ENCODE measurements at regions not wholly inside any gene's neighbourhood (a gene's known extent, or its start where the extent isn't known, plus 50 kb on each side); places are given as distances from the start of the nearest gene placed in this dataset.

- Histone ChIP-seq H2AFZ (ENCODE audit: low read length) (no peak overlapping the region), H4K20me1 (ENCODE audit: control insufficient read depth, extremely low read depth, insufficient read depth, low read length) (no peaks in the 10 kb centered on the region), H3K27me3 (ENCODE audit: control insufficient read depth, insufficient read depth, low read length) (peaks cover 16% of the 10 kb centered on the region), H3K27ac (ENCODE audit: insufficient read depth, low read length) (no peak overlapping the region), H3K4me3 (replicated peaks in 1 of 4; ENCODE audit: control extremely low read depth in 1 of 4, insufficient read depth in 1 of 4, low read depth in 3 of 4, low read length in 4 of 4) (no peak overlapping the region), H3K4me2 (ENCODE audit: extremely low read depth, insufficient read depth, low read length) (no peak overlapping the region), H3K79me2 (ENCODE audit: control insufficient read depth, insufficient read depth, low read length) (no peaks in the 10 kb centered on the region), H3K9me3 (ENCODE audit: control insufficient read depth, insufficient read depth, low read depth, low read length) (no peaks in the 10 kb centered on the region), H3K9ac (ENCODE audit: insufficient read depth, low read length) (no peak overlapping the region), H3K4me1 (ENCODE audit: control insufficient read depth, extremely low read depth, insufficient read depth, low read length) (no peaks in the 10 kb centered on the region), H3K36me3 (ENCODE audit: control insufficient read depth, insufficient read depth, low read length) (no peaks in the 10 kb centered on the region)
- TF ChIP-seq CTCF (conservative IDR thresholded peaks at IDR 0.05 in 1 of 2, IDR thresholded peaks at IDR 0.05 in 1 of 2; ENCODE audit: low read depth in 1 of 2, low read length in 2 of 2) (no peak), EZH2 (IDR thresholded peaks at IDR 0.05; ENCODE audit: low read length, missing control alignments) (no peak)
- DNase-seq (ENCODE audit: low read depth in 2 of 2), result no peak
Measured at GRCh38 chr10:78565841-78566240, 502.9 kb upstream of the ZMIZ1 start.

GRCh38 chr10:78566284-78567111 is 502.3 kb upstream of the ZMIZ1 start:
- no peaks in the 10 kb centered on the region for H4K20me1 ChIP-seq (ENCODE audit: control insufficient read depth, extremely low read depth, insufficient read depth, low read length)
- no peak for DNase-seq (ENCODE audit: low read depth in 2 of 2)
- H3K27ac ChIP-seq (ENCODE audit: insufficient read depth, low read length), result no peak overlapping the region
- TF ChIP-seq CTCF (conservative IDR thresholded peaks at IDR 0.05 in 1 of 2, IDR thresholded peaks at IDR 0.05 in 1 of 2; ENCODE audit: low read depth in 1 of 2, low read length in 2 of 2) (no peak), EZH2 (IDR thresholded peaks at IDR 0.05; ENCODE audit: low read length, missing control alignments) (no peak)
- no peaks in the 10 kb centered on the region for H3K79me2 ChIP-seq (ENCODE audit: control insufficient read depth, insufficient read depth, low read length)
- no peak overlapping the region for H3K4me3 ChIP-seq (replicated peaks in 1 of 4; ENCODE audit: control extremely low read depth in 1 of 4, insufficient read depth in 1 of 4, low read depth in 3 of 4, low read length in 4 of 4)
- H2AFZ ChIP-seq (ENCODE audit: low read length), result no peak overlapping the region
- no peaks in the 10 kb centered on the region for H3K9me3 ChIP-seq (ENCODE audit: control insufficient read depth, insufficient read depth, low read depth, low read length)
- H3K4me2 ChIP-seq (ENCODE audit: extremely low read depth, insufficient read depth, low read length), result no peak overlapping the region
- H3K4me1 ChIP-seq (ENCODE audit: control insufficient read depth, extremely low read depth, insufficient read depth, low read length), result no peaks in the 10 kb centered on the region
- no peak overlapping the region for H3K9ac ChIP-seq (ENCODE audit: insufficient read depth, low read length)
- no peaks in the 10 kb centered on the region for H3K36me3 ChIP-seq (ENCODE audit: control insufficient read depth, insufficient read depth, low read length)
- H3K27me3 ChIP-seq (ENCODE audit: control insufficient read depth, insufficient read depth, low read length), result peaks cover 16% of the 10 kb centered on the region

- Histone ChIP-seq H3K27ac (ENCODE audit: insufficient read depth, low read length) (no peak overlapping the region), H3K4me3 (replicated peaks in 1 of 4; ENCODE audit: control extremely low read depth in 1 of 4, insufficient read depth in 1 of 4, low read depth in 3 of 4, low read length in 4 of 4) (no peak overlapping the region), H3K9ac (ENCODE audit: insufficient read depth, low read length) (no peak overlapping the region), H2AFZ (ENCODE audit: low read length) (no peak overlapping the region), H3K4me2 (ENCODE audit: extremely low read depth, insufficient read depth, low read length) (no peak overlapping the region), H3K79me2 (ENCODE audit: control insufficient read depth, insufficient read depth, low read length) (no peaks in the 10 kb centered on the region), H3K9me3 (ENCODE audit: control insufficient read depth, insufficient read depth, low read depth, low read length) (no peaks in the 10 kb centered on the region), H3K27me3 (ENCODE audit: control insufficient read depth, insufficient read depth, low read length) (peaks cover 14% of the 10 kb centered on the region), H3K36me3 (ENCODE audit: control insufficient read depth, insufficient read depth, low read length) (no peaks in the 10 kb centered on the region), H3K4me1 (ENCODE audit: control insufficient read depth, extremely low read depth, insufficient read depth, low read length) (no peaks in the 10 kb centered on the region), H4K20me1 (ENCODE audit: control insufficient read depth, extremely low read depth, insufficient read depth, low read length) (no peaks in the 10 kb centered on the region)
- TF ChIP-seq CTCF (conservative IDR thresholded peaks at IDR 0.05 in 1 of 2, IDR thresholded peaks at IDR 0.05 in 1 of 2; ENCODE audit: low read depth in 1 of 2, low read length in 2 of 2) (no peak), EZH2 (IDR thresholded peaks at IDR 0.05; ENCODE audit: low read length, missing control alignments) (no peak)
- DNase-seq (ENCODE audit: low read depth in 2 of 2), result no peak
Measured at GRCh38 chr10:78567680-78568455, 500.9 kb upstream of the ZMIZ1 start.
